Endothelial cell of umbilical vein (primary cell): ENCODE measurements at regions not wholly inside any gene's neighbourhood (a gene's known extent, or its start where the extent isn't known, plus 50 kb on each side); places are given as distances from the start of the nearest gene placed in this dataset.

Source experiments
- BruUV-seq: library from RNA; stranded (reverse); fragments of 400-500 nt; replicated peaks from 2 replicates; lab custom pipeline; 2021; lab: Mats Ljungman, UMichigan
- CTCF ChIA-PET: fragments of 300-600, 350-600 bp; sonication (Branson Sonifier 250); formaldehyde crosslinking; loops from one replicate; lab custom pipeline; 2021; ENCODE audit warnings: antibody characterized with exemption, inconsistent platforms; lab: Charles Lee
- POLR2A ChIA-PET: fragments of 300-600, 350-600 bp; sonication (Branson Sonifier 250); formaldehyde crosslinking; loops from one replicate; lab custom pipeline; 2021; ENCODE audit warnings: antibody characterized with exemption, inconsistent platforms; lab: Charles Lee
- DNase-seq: peaks from one replicate; pipeline ENCODE4 v3.0.0-alpha.2; 2011; ENCODE audit warnings: low read depth, low spot score
- FAIRE-seq: peaks from 2 replicates; lab custom pipeline; 2011; peaks lifted over from hg19 to GRCh38; lab: Jason Lieb, UNC
- H2AFZ ChIP-seq: 2 replicates; pipeline ENCODE4 v1.6.0; 2012; ENCODE audit warnings: low read depth, low read length, control low read depth, inconsistent platforms
- H3K27ac ChIP-seq: 2 replicates; pipeline ENCODE4 v1.5.1; 2011; ENCODE audit warnings: low read depth, mild to moderate bottlenecking, control low read depth, low read length, moderate library complexity; ENCODE audit not compliant: insufficient read depth
- H3K27me3 ChIP-seq, 2 experiments: 2 replicates each; pipeline versions ENCODE4 v1.6.0 to v1.6.1; 2011; ENCODE audit warnings: low read length in 2 of 2, mixed read lengths in 1 of 2; ENCODE audit not compliant: control insufficient read depth in 2 of 2, insufficient read depth in 2 of 2
- H3K36me3 ChIP-seq, 2 experiments: 2 replicates in 1 of 2; 3 replicates in 1 of 2; pipeline ENCODE4 v1.5.1; 2011; ENCODE audit warnings: low read length in 2 of 2, mild to moderate bottlenecking in 1 of 2, moderate library complexity in 1 of 2; ENCODE audit not compliant: control insufficient read depth in 2 of 2, insufficient read depth in 2 of 2; ENCODE audit errors: extremely low read depth in 1 of 2
- H3K4me1 ChIP-seq: 3 replicates; pipeline ENCODE4 v1.5.1; 2011; ENCODE audit warnings: mild to moderate bottlenecking, low read length; ENCODE audit not compliant: control insufficient read depth, insufficient read depth; ENCODE audit errors: extremely low read depth
- H3K4me2 ChIP-seq: 2 replicates; pipeline ENCODE4 v1.6.1; 2011; ENCODE audit warnings: low read length, control low read depth, mixed read lengths; ENCODE audit not compliant: insufficient read depth
- H3K4me3 ChIP-seq, 3 experiments: fragments of 200-600 bp in 1 of 3; sonication (generic), shearing (Covaris generic) in 1 of 3; replicated peaks in 1 of 3; 2 replicates each; pipeline ENCODE4 v1.5.1; 2011 to 2016; ENCODE audit warnings: control low read depth in 3 of 3, low read length in 3 of 3, mild to moderate bottlenecking in 2 of 3, inconsistent platforms in 1 of 3, low read depth in 1 of 3, moderate library complexity in 1 of 3; ENCODE audit not compliant: insufficient read depth in 1 of 3
- H3K79me2 ChIP-seq: 2 replicates; pipeline ENCODE4 v1.6.0; 2012; ENCODE audit warnings: low read length, inconsistent platforms; ENCODE audit not compliant: control insufficient read depth, insufficient read depth
- H3K9ac ChIP-seq: replicated peaks from 2 replicates; pipeline ENCODE3; 2011; ENCODE audit warnings: low read length, control low read depth; ENCODE audit not compliant: insufficient read depth; ENCODE audit errors: extremely low read depth
- H3K9me1 ChIP-seq: replicated peaks from 3 replicates; pipeline ENCODE4 v1.6.0; 2011; ENCODE audit warnings: mild to moderate bottlenecking, low read length; ENCODE audit not compliant: control insufficient read depth, insufficient read depth; ENCODE audit errors: extremely low read depth
- H3K9me3 ChIP-seq: replicated peaks from 2 replicates; pipeline ENCODE4 v1.5.1; 2012; ENCODE audit warnings: low read length, inconsistent platforms; ENCODE audit not compliant: control insufficient read depth, insufficient read depth
- H4K20me1 ChIP-seq: replicated peaks from 2 replicates; pipeline ENCODE3; 2011; ENCODE audit warnings: mild to moderate bottlenecking, low read length; ENCODE audit not compliant: control insufficient read depth, insufficient read depth; ENCODE audit errors: extremely low read depth
- EZH2 ChIP-seq: IDR thresholded peaks from 2 replicates; pipeline ENCODE4 v1.6.1; 2012; ENCODE audit warnings: borderline replicate concordance, low read depth, mild to moderate bottlenecking, moderate library complexity, low read length, inconsistent platforms; ENCODE audit not compliant: severe bottlenecking
- FOS ChIP-seq: IDR thresholded peaks from 2 replicates; pipeline ENCODE4 v1.6.1; 2011; ENCODE audit warnings: mild to moderate bottlenecking, low read length, moderate library complexity, borderline replicate concordance; ENCODE audit not compliant: insufficient read depth
- GATA2 ChIP-seq: IDR thresholded peaks from 2 replicates; pipeline ENCODE4 v1.7.0; 2011; ENCODE audit warnings: low read depth, mild to moderate bottlenecking, moderate library complexity, mixed read lengths, low read length; ENCODE audit not compliant: insufficient read length, insufficient read depth
- JUN ChIP-seq: IDR thresholded peaks from 2 replicates; pipeline ENCODE4 v1.6.1; 2011; ENCODE audit warnings: borderline replicate concordance, low read depth; ENCODE audit not compliant: insufficient read length, insufficient read depth
- MAX ChIP-seq: IDR thresholded peaks from 2 replicates; pipeline ENCODE4 v1.6.1; 2011; ENCODE audit not compliant: insufficient read depth, insufficient read length
- MYC ChIP-seq: IDR thresholded peaks from one replicate; pipeline ENCODE4 v1.6.1; 2011; ENCODE audit warnings: mild to moderate bottlenecking, low read depth, low read length
- POLR2A ChIP-seq: IDR thresholded peaks from 2 replicates; pipeline ENCODE4 v1.6.1; 2012; ENCODE audit warnings: low read depth, mild to moderate bottlenecking, control low read depth, low read length
- POLR2AphosphoS5 ChIP-seq: IDR thresholded peaks from 2 replicates; pipeline ENCODE4 v1.6.1; 2012; ENCODE audit warnings: low read depth, mild to moderate bottlenecking, control low read depth, low read length, moderate library complexity; ENCODE audit not compliant: insufficient read depth
- dilution Hi-C: fragments of 300-500 bp; cut with MboI; formaldehyde crosslinking; loops from one replicate; pipeline ENCODE4 v1.15.0; 2019; ENCODE audit warnings: low sequenced_read_pairs; ENCODE audit not compliant: extremely low pct_ligation_motif_present
- intact Hi-C: fragments of 100-400 bp; cut with micrococcal nuclease; formaldehyde crosslinking; loops from one replicate; pipeline ENCODE4 v1.10.0; 2022
- TF ChIP-seq, protein P1 (sequence below), 2 donors: IDR thresholded peaks; 1 replicate in 1 of 2; 2 replicates in 1 of 2; pipeline ENCODE4 v1.5.1; 2011; ENCODE audit warnings: low read length in 2 of 2, mild to moderate bottlenecking in 2 of 2, moderate library complexity in 2 of 2, control low read depth in 1 of 2, inconsistent platforms in 1 of 2, low read depth in 1 of 2; ENCODE audit not compliant: insufficient read depth in 1 of 2; ENCODE audit errors: extremely low read depth in 1 of 2

DNA sequence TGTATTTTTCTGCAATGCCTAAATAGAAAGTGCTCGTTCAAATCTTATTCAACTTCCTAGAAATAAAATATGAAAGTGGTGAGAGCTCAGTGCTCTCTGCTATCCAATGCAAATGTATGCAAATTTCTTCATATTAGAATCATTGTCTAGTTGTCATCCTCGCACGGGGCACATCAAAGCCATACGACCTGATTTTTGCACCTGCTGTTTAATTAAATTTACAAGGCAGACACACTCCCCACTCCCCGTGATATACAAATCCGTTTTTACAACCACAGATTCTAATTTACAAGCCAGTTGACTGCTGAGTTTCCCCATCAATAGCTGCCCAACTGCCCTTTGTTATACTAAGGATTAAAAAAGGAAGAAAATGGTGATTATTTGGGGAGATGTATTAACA, 284.6 kb downstream of the RNF144A start:
- Histone ChIP-seq H3K9me1 (no peaks in the 10 kb centered on the region), H3K36me3 (no peaks in the 10 kb centered on the region), H4K20me1 (no peaks in the 10 kb centered on the region), H3K27me3 (no peaks in the 10 kb centered on the region), H3K4me3 (no peak overlapping the region), H3K9ac (no peak overlapping the region), H3K4me2 (no peak overlapping the region), H3K4me1 (no peaks in the 10 kb centered on the region), H2AFZ (no peak overlapping the region), H3K9me3 (no peaks in the 10 kb centered on the region), H3K27ac (no peak overlapping the region), H3K79me2 (no peaks in the 10 kb centered on the region)
- POLR2A ChIA-PET: no interaction called here
- DNase-seq (no peak), FAIRE-seq (no peak)
- no TSS peak for BruUV-seq
- intact Hi-C loops (loop anchor here (5.0 kb wide), 1 partner anchor 470 kb away; no protein-coding TSS in a partner anchor), dilution Hi-C loops (no loop called here)
- CTCF ChIA-PET: no interaction called here
- no peak for TF ChIP-seq GATA2
- TF ChIP-seq FOS: no peak
- no peak for TF ChIP-seq POLR2AphosphoS5
- TF ChIP-seq POLR2A: no peak
- TF ChIP-seq MAX: no peak
- TF ChIP-seq JUN: no peak
- TF ChIP-seq, protein P1, sequence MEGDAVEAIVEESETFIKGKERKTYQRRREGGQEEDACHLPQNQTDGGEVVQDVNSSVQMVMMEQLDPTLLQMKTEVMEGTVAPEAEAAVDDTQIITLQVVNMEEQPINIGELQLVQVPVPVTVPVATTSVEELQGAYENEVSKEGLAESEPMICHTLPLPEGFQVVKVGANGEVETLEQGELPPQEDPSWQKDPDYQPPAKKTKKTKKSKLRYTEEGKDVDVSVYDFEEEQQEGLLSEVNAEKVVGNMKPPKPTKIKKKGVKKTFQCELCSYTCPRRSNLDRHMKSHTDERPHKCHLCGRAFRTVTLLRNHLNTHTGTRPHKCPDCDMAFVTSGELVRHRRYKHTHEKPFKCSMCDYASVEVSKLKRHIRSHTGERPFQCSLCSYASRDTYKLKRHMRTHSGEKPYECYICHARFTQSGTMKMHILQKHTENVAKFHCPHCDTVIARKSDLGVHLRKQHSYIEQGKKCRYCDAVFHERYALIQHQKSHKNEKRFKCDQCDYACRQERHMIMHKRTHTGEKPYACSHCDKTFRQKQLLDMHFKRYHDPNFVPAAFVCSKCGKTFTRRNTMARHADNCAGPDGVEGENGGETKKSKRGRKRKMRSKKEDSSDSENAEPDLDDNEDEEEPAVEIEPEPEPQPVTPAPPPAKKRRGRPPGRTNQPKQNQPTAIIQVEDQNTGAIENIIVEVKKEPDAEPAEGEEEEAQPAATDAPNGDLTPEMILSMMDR (IDR thresholded peaks at IDR 0.05; ENCODE audit: extremely low read depth in 1 of 2, insufficient read depth in 1 of 2, low read depth in 1 of 2, low read length in 2 of 2): no peak
- no peak for TF ChIP-seq EZH2
- no peak for TF ChIP-seq MYC
